Activated T-helper 1 cell treated with anti-CD3 and anti-CD28 coated beads, Interleukin-2, amount 50 U/mL, for 16 hours (primary cell): ENCODE measurements at regions not wholly inside any gene's neighbourhood (a gene's known extent, or its start where the extent isn't known, plus 50 kb on each side); places are given as distances from the start of the nearest gene placed in this dataset.

Experiments
- DNase-seq, 2 donors: peaks; one replicate each; pipeline ENCODE4 v3.0.0-alpha.2; 2020; ENCODE audit warnings: low read depth in 1 of 2, low spot score in 1 of 2

- DNase-seq, result no peak
These were observed 147.0 kb upstream of the KCNMB2 start for GRCh38 chr3:178389258-178389657.

- no peak for DNase-seq
These were observed 143.7 kb upstream of the KCNMB2 start for GRCh38 chr3:178392511-178392926.

- DNase-seq, result no peak
These were observed 143.1 kb upstream of the KCNMB2 start for GRCh38 chr3:178393146-178393545.

GRCh38 chr3:178393824-178394223 is 142.4 kb upstream of the KCNMB2 start:
- no peak for DNase-seq

- no peak for DNase-seq
These were observed 139.9 kb upstream of the KCNMB2 start for GRCh38 chr3:178396318-178396717.

GRCh38 chr3:178397202-178397601 is 139.0 kb upstream of the KCNMB2 start:
- no peak for DNase-seq

- DNase-seq, result no peak
These were observed 138.4 kb upstream of the KCNMB2 start for GRCh38 chr3:178397836-178398235.

- no peak for DNase-seq
These were observed 131.3 kb upstream of the KCNMB2 start for GRCh38 chr3:178404961-178405360.

- DNase-seq, result no peak
These were observed 130.7 kb upstream of the KCNMB2 start for GRCh38 chr3:178405531-178405930.

GRCh38 chr3:178406206-178406605 is 130.0 kb upstream of the KCNMB2 start:
- no peak for DNase-seq

- no peak for DNase-seq
These were observed 120.9 kb upstream of the KCNMB2 start for GRCh38 chr3:178415384-178415783.

GRCh38 chr3:178417736-178418135 is 118.5 kb upstream of the KCNMB2 start:
- DNase-seq, result no peak

- DNase-seq, result no peak
These were observed 117.2 kb upstream of the KCNMB2 start for GRCh38 chr3:178419071-178419470.

- DNase-seq, result no peak
These were observed 116.2 kb upstream of the KCNMB2 start for GRCh38 chr3:178420033-178420432.

GRCh38 chr3:178421069-178421468 is 115.2 kb upstream of the KCNMB2 start:
- DNase-seq, result no peak

- no peak for DNase-seq
These were observed 113.8 kb upstream of the KCNMB2 start for GRCh38 chr3:178422406-178422805.

GRCh38 chr3:178428037-178428436 is 108.2 kb upstream of the KCNMB2 start:
- DNase-seq, result no peak

GRCh38 chr3:178434206-178434805 is 101.9 kb upstream of the KCNMB2 start:
- no peak for DNase-seq

GRCh38 chr3:178435575-178435974 is 100.7 kb upstream of the KCNMB2 start:
- no peak for DNase-seq

- DNase-seq, result no peak
These were observed 99.5 kb upstream of the KCNMB2 start for GRCh38 chr3:178436773-178437172.

- no peak for DNase-seq
These were observed 99.0 kb upstream of the KCNMB2 start for GRCh38 chr3:178437236-178437635.

- DNase-seq, result no peak
These were observed 96.7 kb upstream of the KCNMB2 start for GRCh38 chr3:178439504-178439903.

GRCh38 chr3:178440043-178440442 is 96.2 kb upstream of the KCNMB2 start:
- DNase-seq, result no peak

GRCh38 chr3:178443634-178444033 is 92.6 kb upstream of the KCNMB2 start:
- DNase-seq, result no peak
